ENCODE measurements at regions not wholly inside any gene's neighbourhood (a gene's known extent, or its start where the extent isn't known, plus 50 kb on each side); places are given as distances from the start of the nearest gene placed in this dataset.

GRCh38 chr13:62847520-62847919, 1431.9 kb upstream of the PCDH20 start:
- DNase-seq (ENCODE audit: low read depth, low spot score): no peak
- no peaks in the 10 kb centered on the region for H3K27me3 ChIP-seq (ENCODE audit: control insufficient read depth, insufficient read depth, low read length)
- CTCF ChIA-PET: no interaction called here
- TF ChIP-seq CTCF (IDR thresholded peaks at IDR 0.05; ENCODE audit: low read depth, low read length): no peak
- POLR2A ChIA-PET: no interaction called here
- H3K4me3 ChIP-seq (ENCODE audit: low read depth, low read length): no peak overlapping the region
- H3K27ac ChIP-seq (ENCODE audit: low read depth, low read length): no peak overlapping the region
- no peaks in the 10 kb centered on the region for H3K9me3 ChIP-seq (ENCODE audit: control insufficient read depth, insufficient read depth, low read length)

GRCh38 chr13:62846302-62846701, 1430.7 kb upstream of the PCDH20 start:
- Histone ChIP-seq H3K4me3 (ENCODE audit: low read depth, low read length) (no peak overlapping the region), H3K9me3 (ENCODE audit: control insufficient read depth, insufficient read depth, low read length) (no peaks in the 10 kb centered on the region), H3K27ac (ENCODE audit: low read depth, low read length) (no peak overlapping the region), H3K27me3 (ENCODE audit: control insufficient read depth, insufficient read depth, low read length) (no peaks in the 10 kb centered on the region)
- CTCF ChIA-PET: no interaction called here
- TF ChIP-seq CTCF (IDR thresholded peaks at IDR 0.05; ENCODE audit: low read depth, low read length): no peak
- POLR2A ChIA-PET: no interaction called here
- no peak for DNase-seq (ENCODE audit: low read depth, low spot score)

GRCh38 chr13:62839338-62839737, 1423.7 kb upstream of the PCDH20 start:
- no peaks in the 10 kb centered on the region for H3K9me3 ChIP-seq (ENCODE audit: control insufficient read depth, insufficient read depth, low read length)
- ChIA-PET CTCF (no interaction called here), POLR2A (no interaction called here)
- no peak overlapping the region for H3K27ac ChIP-seq (ENCODE audit: low read depth, low read length)
- TF ChIP-seq CTCF (IDR thresholded peaks at IDR 0.05; ENCODE audit: low read depth, low read length): no peak
- no peak for DNase-seq (ENCODE audit: low read depth, low spot score)
- no peaks in the 10 kb centered on the region for H3K27me3 ChIP-seq (ENCODE audit: control insufficient read depth, insufficient read depth, low read length)
- no peak overlapping the region for H3K4me3 ChIP-seq (ENCODE audit: low read depth, low read length)

- ChIA-PET POLR2A (no interaction called here), CTCF (no interaction called here)
- TF ChIP-seq CTCF (IDR thresholded peaks at IDR 0.05; ENCODE audit: low read depth, low read length): no peak
- Histone ChIP-seq H3K9me3 (ENCODE audit: control insufficient read depth, insufficient read depth, low read length) (no peaks in the 10 kb centered on the region), H3K27me3 (ENCODE audit: control insufficient read depth, insufficient read depth, low read length) (no peaks in the 10 kb centered on the region), H3K4me3 (ENCODE audit: low read depth, low read length) (no peak overlapping the region), H3K27ac (ENCODE audit: low read depth, low read length) (no peak overlapping the region)
- no peak for DNase-seq (ENCODE audit: low read depth, low spot score)
Observed at GRCh38 chr13:62838929-62839328, 1423.3 kb upstream of the PCDH20 start.

GRCh38 chr13:62837895-62838294, 1422.2 kb upstream of the PCDH20 start:
- TF ChIP-seq CTCF (IDR thresholded peaks at IDR 0.05; ENCODE audit: low read depth, low read length): no peak
- ChIA-PET CTCF (interaction anchor here (0.6 to 0.7 kb wide), 2 partner anchors 8 to 708 kb away, joined by 3 read pairs; no protein-coding TSS in a partner anchor), POLR2A (no interaction called here)
- Histone ChIP-seq H3K4me3 (ENCODE audit: low read depth, low read length) (no peak overlapping the region), H3K27me3 (ENCODE audit: control insufficient read depth, insufficient read depth, low read length) (no peaks in the 10 kb centered on the region), H3K9me3 (ENCODE audit: control insufficient read depth, insufficient read depth, low read length) (no peaks in the 10 kb centered on the region), H3K27ac (ENCODE audit: low read depth, low read length) (no peak overlapping the region)
- DNase-seq (ENCODE audit: low read depth, low spot score): peak; percentile 63

All from AG04450 (cell line).